SK-N-SH (cell line): ENCODE measurements at regions not wholly inside any gene's neighbourhood (a gene's known extent, or its start where the extent isn't known, plus 50 kb on each side); places are given as distances from the start of the nearest gene placed in this dataset.

Source experiments
- CTCF ChIA-PET: fragments of 300-600, 350-600 bp; formaldehyde crosslinking; extraction: SDS; loops from one replicate; lab custom pipeline; 2021; lab: Yijun Ruan, JAX
- POLR2A ChIA-PET: fragments of 350-600 bp; sonication (Branson Sonifier 250); formaldehyde crosslinking; extraction: SDS; loops from one replicate; lab custom pipeline; 2020; ENCODE audit warnings: antibody characterized with exemption, inconsistent platforms; lab: Yijun Ruan, JAX
- DNase-seq: peaks from one replicate; pipeline ENCODE4 v3.0.0; 2012
- H2AFZ ChIP-seq: fragments of 200-600 bp; sonication (generic); 2 replicates; pipeline ENCODE4 v1.8.1; 2016; ENCODE audit warnings: antibody characterized with exemption, mild to moderate bottlenecking, low read depth
- H3F3A ChIP-seq: fragments of 200-600 bp; sonication (generic); replicated peaks from 2 replicates; pipeline ENCODE3; 2016; ENCODE audit warnings: antibody characterized with exemption, mild to moderate bottlenecking; ENCODE audit not compliant: insufficient read depth
- H3K27ac ChIP-seq, 2 experiments: fragments of 200-500 bp in 1 of 2; fragments of 200-600 bp in 1 of 2; sonication (Bioruptor generic) in 1 of 2; sonication (generic), shearing (Covaris generic) in 1 of 2; 2 replicates each; pipeline versions ENCODE4 v1.5.1 to v1.6.1; 2014 to 2016; ENCODE audit warnings: low read depth in 2 of 2, inconsistent platforms in 1 of 2, low read length in 1 of 2, mild to moderate bottlenecking in 1 of 2, mixed read lengths in 1 of 2
- H3K27me3 ChIP-seq: fragments of 200-600 bp; sonication (generic), shearing (Covaris generic); 2 replicates; pipeline ENCODE4 v1.6.1; 2016; ENCODE audit warnings: mixed run types; ENCODE audit not compliant: insufficient read depth
- H3K36me3 ChIP-seq, 2 experiments: fragments of 200-500 bp in 1 of 2; fragments of 200-600 bp in 1 of 2; sonication (Bioruptor generic) in 1 of 2; sonication (generic) in 1 of 2; replicated peaks in 1 of 2; 2 replicates each; pipeline versions ENCODE3 to v1.5.1; 2014 to 2016; ENCODE audit warnings: low read length in 1 of 2, mild to moderate bottlenecking in 1 of 2; ENCODE audit not compliant: insufficient read depth in 2 of 2, control insufficient read depth in 1 of 2
- H3K4me1 ChIP-seq, 2 experiments: fragments of 200-500 bp in 1 of 2; fragments of 200-600 bp in 1 of 2; sonication (Bioruptor generic) in 1 of 2; sonication (generic), shearing (Covaris generic) in 1 of 2; 2 replicates each; pipeline versions ENCODE4 v1.5.1 to v1.6.1; 2014 to 2016; ENCODE audit warnings: low read depth in 1 of 2, low read length in 1 of 2, mixed run types in 1 of 2; ENCODE audit not compliant: insufficient read depth in 2 of 2, control insufficient read depth in 1 of 2
- H3K4me2 ChIP-seq: fragments of 200-600 bp; sonication (generic), shearing (Covaris generic); 2 replicates; pipeline ENCODE4 v1.6.1; 2017; ENCODE audit warnings: mixed run types
- H3K4me3 ChIP-seq, 2 experiments: fragments of 200-500 bp in 1 of 2; fragments of 200-600 bp in 1 of 2; sonication (Bioruptor generic) in 1 of 2; sonication (generic), shearing (Covaris generic) in 1 of 2; 2 replicates each; pipeline versions ENCODE4 v1.5.1 to v1.8.1; 2014 to 2016; ENCODE audit warnings: low read depth in 2 of 2, inconsistent platforms in 1 of 2, low read length in 1 of 2, mild to moderate bottlenecking in 1 of 2, mixed read lengths in 1 of 2, moderate library complexity in 1 of 2
- H3K79me2 ChIP-seq: fragments of 200-600 bp; sonication (generic); 2 replicates; pipeline ENCODE4 v1.8.1; 2017; ENCODE audit warnings: mild to moderate bottlenecking; ENCODE audit not compliant: insufficient read depth
- H3K9ac ChIP-seq: fragments of 200-600 bp; sonication (generic); 2 replicates; pipeline ENCODE4 v1.6.1; 2017; ENCODE audit warnings: mixed run types
- H3K9me2 ChIP-seq: fragments of 200-600 bp; sonication (generic); 2 replicates; pipeline ENCODE4 v1.6.1; 2017; ENCODE audit warnings: mixed run types
- H3K9me3 ChIP-seq: fragments of 200-600 bp; sonication (generic); 2 replicates; pipeline ENCODE4 v1.6.1; 2017; ENCODE audit warnings: mixed run types, mild to moderate bottlenecking, moderate library complexity
- H4K20me1 ChIP-seq: fragments of 200-600 bp; sonication (generic); 2 replicates; pipeline ENCODE4 v1.6.1; 2017; ENCODE audit warnings: mild to moderate bottlenecking, mixed run types; ENCODE audit not compliant: insufficient read depth
- CTCF ChIP-seq: fragments of 200-600 bp; sonication (generic); IDR thresholded peaks from 2 replicates; pipeline ENCODE4 v1.6.1; 2017; ENCODE audit warnings: antibody characterized with exemption, mild to moderate bottlenecking, moderate library complexity
- EP300 ChIP-seq, 2 experiments: IDR thresholded peaks; 2 replicates each; pipeline versions ENCODE4 v1.4.0 to v1.6.1; 2012; ENCODE audit warnings: borderline replicate concordance in 1 of 2, low read depth in 1 of 2, low read length in 1 of 2
- EZH2phosphoT487 ChIP-seq: fragments of 200-600 bp; sonication (generic); IDR thresholded peaks from 2 replicates; pipeline ENCODE4 v1.6.1; 2017; ENCODE audit warnings: low read depth, mixed run types, mild to moderate bottlenecking, antibody characterized with exemption, moderate library complexity, borderline replicate concordance
- FOSL2 ChIP-seq: IDR thresholded peaks from 2 replicates; pipeline ENCODE4 v1.4.0; 2012; ENCODE audit warnings: low read depth, mild to moderate bottlenecking, moderate library complexity, borderline replicate concordance
- JUND ChIP-seq: IDR thresholded peaks from 2 replicates; pipeline ENCODE4 v1.4.0; 2012
- MEF2A ChIP-seq: IDR thresholded peaks from 2 replicates; pipeline ENCODE4 v1.4.0; 2012; ENCODE audit warnings: low read depth, borderline replicate concordance
- NFIC ChIP-seq: IDR thresholded peaks from 2 replicates; pipeline ENCODE4 v1.4.0; 2012; ENCODE audit warnings: borderline replicate concordance
- NRF1 ChIP-seq: IDR thresholded peaks from 2 replicates; pipeline ENCODE4 v1.6.1; 2012; ENCODE audit warnings: low read depth, mild to moderate bottlenecking, low read length
- POLR2AphosphoS5 ChIP-seq: IDR thresholded peaks from 2 replicates; pipeline ENCODE4 v1.6.1; 2012; ENCODE audit warnings: low read depth, low read length
- RAD21 ChIP-seq: IDR thresholded peaks from 2 replicates; pipeline ENCODE4 v1.6.1; 2012; ENCODE audit warnings: mild to moderate bottlenecking, low read length
- RCOR1 ChIP-seq: fragments of 150-350 bp; IDR thresholded peaks from 2 replicates; pipeline ENCODE4 v1.6.1; 2017; ENCODE audit warnings: antibody characterized with exemption, low read length
- RXRA ChIP-seq: IDR thresholded peaks from 2 replicates; pipeline ENCODE4 v1.4.0; 2012; ENCODE audit warnings: low read depth, mild to moderate bottlenecking, borderline replicate concordance
- TAF1 ChIP-seq: IDR thresholded peaks from 2 replicates; pipeline ENCODE4 v1.6.1; 2012; ENCODE audit warnings: low read depth, mild to moderate bottlenecking, low read length, moderate library complexity, borderline replicate concordance
- TCF12 ChIP-seq: IDR thresholded peaks from 2 replicates; pipeline ENCODE4 v1.4.0; 2012
- TEAD4 ChIP-seq: IDR thresholded peaks from 2 replicates; pipeline ENCODE4 v1.4.0; 2012; ENCODE audit warnings: mild to moderate bottlenecking, borderline replicate concordance; ENCODE audit not compliant: insufficient read depth
- YY1 ChIP-seq: IDR thresholded peaks from 2 replicates; pipeline ENCODE4 v1.4.0; 2012; ENCODE audit warnings: low read depth, mild to moderate bottlenecking
- ZBTB33 ChIP-seq: IDR thresholded peaks from 2 replicates; pipeline ENCODE4 v1.4.0; 2012; ENCODE audit warnings: low read depth, borderline replicate concordance
- WGBS: methylation state at CpG from one replicate; pipeline ENCODE4 v1.1.6; 2017; ENCODE audit warnings: low lambda C conversion rate; 5-methylcytosine and 5-hydroxymethylcytosine counted together
- TF ChIP-seq, protein P1 (sequence below): IDR thresholded peaks from 2 replicates; pipeline ENCODE4 v1.4.0; 2012; ENCODE audit warnings: low read depth, borderline replicate concordance
- TF ChIP-seq, protein P2 (sequence below): fragments of 150-350 bp; IDR thresholded peaks from 2 replicates; pipeline ENCODE4 v1.6.1; 2017; ENCODE audit warnings: antibody characterized with exemption, low read length, low read depth, borderline replicate concordance
- TF ChIP-seq, protein P3 (sequence below): fragments of 150-350 bp; IDR thresholded peaks from 2 replicates; pipeline ENCODE4 v1.6.1; 2016; ENCODE audit warnings: mild to moderate bottlenecking, low read depth, low read length

- no peaks in the 10 kb centered on the region for H3F3A ChIP-seq
- CTCF ChIA-PET: interaction anchor here (1.3 kb wide), 1 partner anchor 35 kb away, joined by 3 read pairs; no protein-coding TSS in a partner anchor
- TF ChIP-seq RAD21 (no peak), RCOR1 (no peak), EZH2phosphoT487 (no peak), EP300 (IDR thresholded peaks at IDR 0.05; ENCODE audit: borderline replicate concordance in 1 of 2, low read depth in 1 of 2, low read length in 1 of 2) (no peak), MEF2A (no peak), RXRA (no peak), FOSL2 (no peak), ZBTB33 (no peak), NRF1 (no peak), TEAD4 (no peak), CTCF (no peak), POLR2AphosphoS5 (no peak)
- TF ChIP-seq, protein P1, sequence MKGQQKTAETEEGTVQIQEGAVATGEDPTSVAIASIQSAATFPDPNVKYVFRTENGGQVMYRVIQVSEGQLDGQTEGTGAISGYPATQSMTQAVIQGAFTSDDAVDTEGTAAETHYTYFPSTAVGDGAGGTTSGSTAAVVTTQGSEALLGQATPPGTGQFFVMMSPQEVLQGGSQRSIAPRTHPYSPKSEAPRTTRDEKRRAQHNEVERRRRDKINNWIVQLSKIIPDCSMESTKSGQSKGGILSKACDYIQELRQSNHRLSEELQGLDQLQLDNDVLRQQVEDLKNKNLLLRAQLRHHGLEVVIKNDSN: no peak
- H3K4me1 ChIP-seq: no peaks in the 10 kb centered on the region; a peak in 1 of 4 replicates
- H3K4me2 ChIP-seq: no peak overlapping the region
- DNase-seq: no peak
- H4K20me1 ChIP-seq: no peaks in the 10 kb centered on the region
- no peaks in the 10 kb centered on the region for H3K9me3 ChIP-seq
- H2AFZ ChIP-seq: no peak overlapping the region
- WGBS: 2% methylated on average over 2 of the region's 2 CpGs
- H3K79me2 ChIP-seq: no peaks in the 10 kb centered on the region
- no peak overlapping the region for H3K4me3 ChIP-seq
- H3K9me2 ChIP-seq: no peaks in the 10 kb centered on the region
- H3K9ac ChIP-seq: no peak overlapping the region
- no peaks in the 10 kb centered on the region for H3K36me3 ChIP-seq
- POLR2A ChIA-PET: no interaction called here
- H3K27me3 ChIP-seq: no peaks in the 10 kb centered on the region
- H3K27ac ChIP-seq: no peak overlapping the region
These were observed 608.1 kb upstream of the FAM241A start for GRCh38 chr4:111537165-111537564.

DNA sequence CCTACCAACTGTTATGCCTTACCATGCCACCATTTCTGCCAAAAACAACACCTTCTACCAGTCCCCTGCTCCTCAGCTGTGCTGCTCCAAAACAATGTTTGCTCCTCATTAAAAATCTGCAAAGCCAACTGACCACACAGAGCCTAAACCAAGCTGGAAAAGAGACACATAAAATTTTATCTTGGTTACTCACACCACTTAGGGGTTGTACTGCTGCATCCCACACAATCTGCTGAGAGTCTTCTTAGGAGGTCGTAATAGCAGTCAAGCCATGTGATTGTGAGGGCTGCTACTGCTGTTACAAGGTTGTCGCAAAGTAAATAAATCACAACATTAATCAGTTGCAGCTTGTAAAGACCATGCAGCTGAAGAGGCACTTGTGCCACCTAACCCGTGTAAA, 607.4 kb upstream of the FAM241A start:
- H3K4me1 ChIP-seq: no peaks in the 10 kb centered on the region; a peak in 1 of 4 replicates
- CTCF ChIA-PET: interaction anchor here (1.3 kb wide), 1 partner anchor 36 kb away, joined by 3 read pairs; no protein-coding TSS in a partner anchor
- POLR2A ChIA-PET: no interaction called here
- H2AFZ ChIP-seq: no peak overlapping the region
- H4K20me1 ChIP-seq: no peaks in the 10 kb centered on the region
- H3F3A ChIP-seq: no peaks in the 10 kb centered on the region
- no peaks in the 10 kb centered on the region for H3K79me2 ChIP-seq
- no peak for DNase-seq
- H3K36me3 ChIP-seq: no peaks in the 10 kb centered on the region
- no peaks in the 10 kb centered on the region for H3K9me3 ChIP-seq
- H3K27ac ChIP-seq: no peak overlapping the region
- no peaks in the 10 kb centered on the region for H3K9me2 ChIP-seq
- no peaks in the 10 kb centered on the region for H3K27me3 ChIP-seq
- no peak overlapping the region for H3K4me3 ChIP-seq
- H3K4me2 ChIP-seq: no peak overlapping the region
- 10% methylated on average over 3 of the region's 3 CpGs for WGBS
- no peak overlapping the region for H3K9ac ChIP-seq
- TF ChIP-seq TAF1 (no peak), ZBTB33 (no peak), NFIC (no peak), RXRA (no peak), TCF12 (no peak), EZH2phosphoT487 (no peak), JUND (no peak), YY1 (no peak)
- TF ChIP-seq, protein P2, sequence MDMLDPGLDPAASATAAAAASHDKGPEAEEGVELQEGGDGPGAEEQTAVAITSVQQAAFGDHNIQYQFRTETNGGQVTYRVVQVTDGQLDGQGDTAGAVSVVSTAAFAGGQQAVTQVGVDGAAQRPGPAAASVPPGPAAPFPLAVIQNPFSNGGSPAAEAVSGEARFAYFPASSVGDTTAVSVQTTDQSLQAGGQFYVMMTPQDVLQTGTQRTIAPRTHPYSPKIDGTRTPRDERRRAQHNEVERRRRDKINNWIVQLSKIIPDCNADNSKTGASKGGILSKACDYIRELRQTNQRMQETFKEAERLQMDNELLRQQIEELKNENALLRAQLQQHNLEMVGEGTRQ: no peak
- TF ChIP-seq, protein P3, sequence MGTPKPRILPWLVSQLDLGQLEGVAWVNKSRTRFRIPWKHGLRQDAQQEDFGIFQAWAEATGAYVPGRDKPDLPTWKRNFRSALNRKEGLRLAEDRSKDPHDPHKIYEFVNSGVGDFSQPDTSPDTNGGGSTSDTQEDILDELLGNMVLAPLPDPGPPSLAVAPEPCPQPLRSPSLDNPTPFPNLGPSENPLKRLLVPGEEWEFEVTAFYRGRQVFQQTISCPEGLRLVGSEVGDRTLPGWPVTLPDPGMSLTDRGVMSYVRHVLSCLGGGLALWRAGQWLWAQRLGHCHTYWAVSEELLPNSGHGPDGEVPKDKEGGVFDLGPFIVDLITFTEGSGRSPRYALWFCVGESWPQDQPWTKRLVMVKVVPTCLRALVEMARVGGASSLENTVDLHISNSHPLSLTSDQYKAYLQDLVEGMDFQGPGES: no peak
